HG03558 (cell line): ENCODE measurements at regions not wholly inside any gene's neighbourhood (a gene's known extent, or its start where the extent isn't known, plus 50 kb on each side); places are given as distances from the start of the nearest gene placed in this dataset.
"Not testable (repeated sequence)": the region's sequence is repeated elsewhere in the genome, so short reads cannot be mapped to it uniquely, and the experiment has no call there.

Experiments used
- ATAC-seq: cut with Tn5 transposase; IDR thresholded peaks from one replicate; pipeline ENCODE4 v1.9.1; 2021; ENCODE audit warnings: moderate number of reproducible peaks; ENCODE audit not compliant: unreplicated experiment; ENCODE audit errors: extremely low read depth

DNA sequence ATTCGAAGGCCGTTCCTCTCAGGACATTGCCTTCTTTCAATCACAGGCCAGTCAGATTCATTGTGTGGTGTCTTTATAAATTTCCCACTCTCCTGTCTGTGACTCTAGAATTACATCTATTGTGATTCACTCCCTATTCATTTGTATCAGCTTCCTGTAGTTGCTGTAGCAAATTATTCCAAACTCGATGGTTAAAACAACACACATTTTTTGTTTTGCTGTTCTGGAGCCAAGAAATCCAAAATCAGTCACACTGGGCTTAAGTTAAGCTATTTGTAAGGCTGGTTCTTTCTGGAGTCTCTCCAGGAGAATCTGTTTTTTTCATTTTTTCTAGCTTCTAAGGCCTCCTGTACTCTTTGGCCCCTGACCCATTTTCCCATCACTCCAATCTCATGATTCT is 1487.0 kb upstream of the SLC10A2 start:
- ATAC-seq = no peak

DNA sequence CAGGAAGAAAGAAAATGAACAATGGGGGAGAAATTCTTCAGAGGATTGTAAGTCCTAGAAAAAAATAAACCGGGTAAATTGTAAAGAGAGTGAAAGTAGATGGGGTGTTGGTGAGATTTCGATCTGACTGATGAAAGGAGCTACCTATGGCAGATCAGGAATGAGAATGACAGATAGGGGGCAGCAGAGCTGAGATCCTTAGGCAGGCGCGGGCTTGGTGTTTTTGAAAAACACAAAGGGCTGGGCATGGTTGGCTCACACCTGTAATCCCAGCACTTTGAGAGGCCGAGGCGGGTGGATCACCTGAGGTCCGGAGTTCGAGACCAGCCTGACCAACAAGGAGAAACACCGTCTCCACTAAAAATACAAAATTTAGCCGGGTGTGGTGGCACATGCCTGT is 1468.6 kb upstream of the SLC10A2 start:
- ATAC-seq = no peak

GRCh38 chr13:104532132-104532531 is 1465.9 kb upstream of the SLC10A2 start:
- no peak for ATAC-seq

- no peak for ATAC-seq
Measured at GRCh38 chr13:104530741-104531140, 1464.5 kb upstream of the SLC10A2 start.

- ATAC-seq = no peak
Measured at GRCh38 chr13:104526561-104526960, 1460.3 kb upstream of the SLC10A2 start.

DNA sequence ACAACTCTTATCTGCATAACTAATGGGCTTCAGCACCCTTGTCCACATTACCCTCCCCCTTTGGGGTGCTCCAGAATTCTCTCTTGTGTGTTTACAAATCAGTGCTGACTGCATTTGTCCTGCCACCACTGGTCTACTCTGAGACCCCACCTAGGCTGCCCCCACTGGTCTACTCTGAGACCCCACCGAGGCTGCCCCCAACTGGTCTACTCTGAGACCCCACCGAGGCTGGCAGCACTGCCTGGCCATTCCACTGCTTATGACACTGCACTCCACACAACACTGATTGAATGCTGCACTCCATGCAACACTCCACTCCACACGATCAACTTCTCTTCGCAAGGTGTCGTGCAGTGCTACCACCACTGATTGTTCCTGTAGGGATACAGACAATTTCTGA is 1459.2 kb upstream of the SLC10A2 start:
- no peak for ATAC-seq

DNA sequence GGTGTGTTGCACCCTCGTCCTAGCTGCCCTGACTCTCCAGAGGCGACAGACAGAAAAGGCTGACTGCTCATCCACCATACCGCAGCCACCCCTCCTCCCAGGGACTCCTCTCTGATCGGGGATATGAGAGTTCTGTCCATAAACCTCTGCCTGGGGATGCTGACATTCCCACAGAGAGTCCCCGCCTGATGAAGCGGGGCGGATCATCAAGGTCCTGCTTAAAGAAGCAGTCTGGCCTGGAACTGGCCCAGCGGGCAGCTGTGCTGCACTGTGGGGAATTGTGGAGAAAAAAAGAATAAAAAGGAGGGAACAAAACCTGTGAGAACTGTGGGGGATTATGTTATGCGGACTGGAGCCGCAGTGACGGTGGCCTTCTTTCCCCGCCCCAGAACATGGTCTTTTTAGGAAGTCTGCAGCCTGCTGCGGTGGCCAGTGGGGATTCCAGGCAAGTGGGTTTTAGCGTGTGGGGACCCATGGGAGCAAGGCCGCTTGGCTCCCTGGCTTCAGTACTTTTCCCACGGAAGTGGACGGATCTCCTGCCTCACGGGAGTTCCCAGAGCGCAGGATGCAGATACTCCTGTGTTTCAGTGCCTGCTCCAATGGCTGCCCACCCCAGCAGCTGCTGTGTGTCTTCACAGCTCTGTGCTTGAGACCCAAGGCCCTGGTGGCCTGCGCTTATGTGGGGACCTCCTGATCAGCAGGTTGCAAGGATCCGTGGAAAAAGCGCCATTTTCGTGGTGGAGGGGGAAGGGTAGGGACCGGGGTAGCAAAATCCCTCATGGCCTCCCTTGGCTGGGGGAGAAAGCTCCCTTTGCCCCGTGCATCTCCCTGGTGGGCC is 1456.2 kb upstream of the SLC10A2 start:
- ATAC-seq = no peak

- ATAC-seq = no peak
Measured at GRCh38 chr13:104510422-104510821, 1444.2 kb upstream of the SLC10A2 start.

DNA sequence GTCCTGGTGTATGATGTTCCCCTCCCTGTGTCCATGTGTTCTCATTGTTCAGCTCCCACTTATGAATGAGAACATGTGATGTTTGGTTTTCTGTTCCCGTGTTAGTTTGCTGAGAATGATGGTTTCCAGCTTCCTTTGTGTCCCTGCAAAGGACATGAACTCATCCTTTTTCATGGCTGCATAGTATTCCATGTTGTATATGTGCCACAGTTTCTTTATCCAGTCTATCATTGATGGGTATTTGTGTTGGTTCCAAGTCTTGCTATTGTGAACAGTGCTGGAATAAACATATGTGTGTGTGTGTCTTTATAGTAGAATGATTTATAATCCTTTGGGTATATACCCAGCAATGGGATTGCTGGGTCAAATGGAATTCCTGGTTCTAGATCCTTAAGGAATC is 1427.3 kb upstream of the SLC10A2 start:
- ATAC-seq = not testable (repeated sequence)

DNA sequence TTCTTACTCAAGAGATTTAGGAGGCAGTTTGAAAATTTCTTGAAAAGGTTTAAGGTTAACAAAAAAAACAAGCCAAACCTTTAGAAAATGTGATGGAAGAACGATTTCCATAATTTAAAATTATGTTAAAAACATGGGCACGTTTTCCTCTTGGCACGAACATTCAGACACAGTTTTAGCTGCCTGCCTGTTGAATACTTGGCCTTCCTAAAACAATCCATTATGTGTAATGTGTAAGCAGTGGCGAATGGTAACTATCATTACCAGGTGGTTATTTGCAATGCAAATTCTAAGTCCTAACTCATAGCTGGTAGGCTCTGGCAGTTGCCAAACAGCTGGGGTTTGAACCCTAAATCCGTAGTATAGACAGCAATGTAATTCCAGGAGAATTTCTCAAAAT is 1425.7 kb upstream of the SLC10A2 start:
- no peak for ATAC-seq

DNA sequence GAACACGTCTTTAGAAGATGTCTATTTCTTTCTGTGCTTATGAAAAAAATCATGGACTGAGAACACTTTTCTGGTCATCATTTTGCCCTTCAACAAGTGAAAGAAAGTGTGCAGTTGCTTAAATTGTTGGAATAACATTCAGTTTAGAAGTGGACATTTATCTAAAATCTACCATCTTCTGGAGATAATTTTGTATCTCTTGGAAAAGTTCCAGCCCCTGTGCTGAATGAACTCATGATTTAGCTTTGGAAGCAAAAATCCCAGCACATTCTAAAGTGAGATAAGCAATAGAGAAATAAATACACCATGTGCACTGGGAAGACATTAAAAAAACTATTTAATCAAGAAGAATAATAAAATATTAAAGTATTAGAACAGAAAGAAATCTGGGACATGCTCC is 1420.8 kb upstream of the SLC10A2 start:
- ATAC-seq = no peak

GRCh38 chr13:104485571-104485970 is 1419.4 kb upstream of the SLC10A2 start:
- ATAC-seq = no peak

GRCh38 chr13:104483631-104484030 is 1417.4 kb upstream of the SLC10A2 start:
- no peak for ATAC-seq

DNA sequence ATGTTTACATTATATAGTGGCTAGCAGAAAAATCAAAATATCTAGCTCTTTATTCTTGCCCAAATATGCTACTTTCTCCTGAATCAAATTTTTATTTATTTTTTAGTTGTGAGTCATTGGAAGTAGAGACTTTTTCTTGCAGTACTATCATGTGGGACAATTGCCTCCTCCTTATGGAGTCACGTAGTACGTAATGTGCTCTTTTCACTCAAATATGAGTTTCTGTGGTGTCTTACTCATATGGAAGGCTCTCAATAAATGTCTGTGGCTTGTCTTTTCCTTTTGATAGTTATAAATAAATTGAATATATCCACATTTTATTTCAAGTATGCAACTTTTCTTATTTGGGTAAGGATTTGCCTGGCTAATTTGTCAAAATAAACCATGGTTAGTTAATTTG is 1411.0 kb upstream of the SLC10A2 start:
- no peak for ATAC-seq

GRCh38 chr13:104473936-104474335 is 1407.7 kb upstream of the SLC10A2 start:
- ATAC-seq = no peak

DNA sequence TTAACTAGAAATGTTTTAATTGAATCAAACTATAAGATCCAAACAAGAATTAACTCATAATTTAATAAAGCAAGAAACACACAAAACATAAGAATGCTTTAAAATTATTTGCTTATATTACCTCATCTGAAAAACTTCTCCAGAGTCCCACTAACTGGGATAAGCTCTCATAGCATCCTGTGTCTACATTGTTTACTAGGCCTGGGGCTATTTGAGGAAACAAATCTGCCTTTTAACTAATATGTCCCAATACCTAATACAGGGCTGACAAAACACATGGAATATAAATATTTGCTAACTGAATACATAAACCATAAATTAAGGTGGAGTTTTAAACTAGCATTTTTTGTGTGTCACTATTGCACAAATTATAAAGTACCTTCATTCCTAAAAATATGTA is 1399.8 kb upstream of the SLC10A2 start:
- ATAC-seq = no peak

DNA sequence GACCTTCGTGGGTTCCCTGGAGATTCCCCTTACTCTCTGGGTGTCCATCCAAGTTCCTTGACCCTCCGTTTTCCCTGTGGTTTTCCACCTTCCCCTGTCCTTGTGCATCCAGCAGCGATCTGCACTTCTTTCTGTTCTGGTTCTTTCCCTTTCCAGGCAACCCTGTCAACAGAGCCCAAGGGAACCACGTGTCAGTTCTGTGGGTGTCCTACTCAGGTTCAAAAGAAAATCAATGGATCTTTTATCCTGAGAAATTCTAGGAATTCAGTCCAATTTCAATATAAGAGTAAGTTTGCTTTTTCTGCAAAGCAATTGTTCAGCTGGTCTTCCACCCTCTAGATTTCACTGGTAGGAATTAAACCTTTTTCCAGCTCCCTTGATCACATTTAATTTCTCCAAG is 1394.8 kb upstream of the SLC10A2 start:
- ATAC-seq = no peak

GRCh38 chr13:104460554-104460953 is 1394.3 kb upstream of the SLC10A2 start:
- ATAC-seq = no peak

DNA sequence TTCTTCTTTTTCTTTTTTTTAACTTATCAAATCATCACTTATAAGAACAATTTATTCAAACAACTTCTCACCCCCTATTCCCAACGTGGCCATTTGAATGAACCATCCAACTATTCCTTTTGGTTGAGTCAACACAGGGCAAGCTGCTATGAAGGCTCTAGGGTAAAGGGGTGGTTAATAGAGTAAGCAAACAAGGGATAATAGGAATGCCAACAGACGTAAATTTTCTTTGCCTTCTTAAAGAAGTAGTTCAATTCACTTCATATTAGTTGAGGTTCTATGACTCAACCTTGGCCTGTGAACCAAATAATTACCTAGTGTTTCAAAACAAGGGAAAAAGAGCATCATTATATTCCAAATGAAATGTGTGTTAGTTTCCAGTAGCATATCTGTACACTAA is 1383.8 kb upstream of the SLC10A2 start:
- no peak for ATAC-seq

- no peak for ATAC-seq
Measured at GRCh38 chr13:104447348-104447747, 1381.1 kb upstream of the SLC10A2 start.

DNA sequence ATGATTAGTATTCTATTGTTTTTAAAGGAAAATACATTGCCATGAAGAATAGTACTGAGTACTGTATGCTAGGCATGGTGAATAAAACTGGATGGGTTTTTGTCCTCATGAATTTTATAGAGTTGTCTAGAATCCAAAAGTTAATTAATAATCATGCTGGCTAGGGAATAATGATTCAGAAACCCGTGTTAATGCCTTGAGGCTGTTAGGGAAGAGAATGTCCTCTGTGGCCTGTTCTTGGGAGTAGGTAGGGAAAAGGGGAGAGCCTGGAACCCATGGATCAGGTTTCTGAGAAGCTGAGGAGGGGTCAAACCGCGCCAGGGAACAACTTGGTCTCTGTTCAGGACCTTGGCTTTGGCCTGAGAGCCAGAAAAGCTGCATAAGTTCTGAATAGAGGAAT is 1376.3 kb upstream of the SLC10A2 start:
- no peak for ATAC-seq

GRCh38 chr13:104436555-104436954 is 1370.3 kb upstream of the SLC10A2 start:
- ATAC-seq = no peak
